ENCODE measurements at regions not wholly inside any gene's neighbourhood (a gene's known extent, or its start where the extent isn't known, plus 50 kb on each side); places are given as distances from the start of the nearest gene placed in this dataset.

GRCh38 chr5:44933686-44934085 lies 124.9 kb downstream of the MRPS30 start:
- TF ChIP-seq ISL1 (CRISPR knock-in tag; IDR thresholded peaks at IDR 0.05) (no peak), CSDC2 (CRISPR knock-in tag; IDR thresholded peaks at IDR 0.05) (no peak), TOX (CRISPR knock-in tag; IDR thresholded peaks at IDR 0.05; ENCODE audit: borderline replicate concordance) (no peak), PATZ1 (CRISPR knock-in tag; IDR thresholded peaks at IDR 0.05; ENCODE audit: borderline replicate concordance) (no peak), CSRNP3 (CRISPR knock-in tag; IDR thresholded peaks at IDR 0.05) (no peak), OSR1 (CRISPR knock-in tag; IDR thresholded peaks at IDR 0.05) (no peak), BACH2 (CRISPR knock-in tag; IDR thresholded peaks at IDR 0.05; ENCODE audit: borderline replicate concordance) (no peak), ZNF565 (CRISPR knock-in tag; conservative IDR thresholded peaks at IDR 0.05; ENCODE audit: low read depth) (no peak), TCF4 (CRISPR knock-in tag; IDR thresholded peaks at IDR 0.05; ENCODE audit: borderline replicate concordance) (no peak), ESRRG (CRISPR knock-in tag; IDR thresholded peaks at IDR 0.05) (no peak), SNAI2 (CRISPR knock-in tag; IDR thresholded peaks at IDR 0.05) (no peak), TSHZ2 (CRISPR knock-in tag; IDR thresholded peaks at IDR 0.05) (no peak)
- ATAC-seq: no peak

- no peak for ATAC-seq
- TF ChIP-seq BACH2 (CRISPR knock-in tag; IDR thresholded peaks at IDR 0.05; ENCODE audit: borderline replicate concordance): no peak
- no peak for TF ChIP-seq RARB (CRISPR knock-in tag; IDR thresholded peaks at IDR 0.05)
- TF ChIP-seq ISL1 (CRISPR knock-in tag; IDR thresholded peaks at IDR 0.05): no peak
- TF ChIP-seq ARNTL (CRISPR knock-in tag; IDR thresholded peaks at IDR 0.05; ENCODE audit: borderline replicate concordance, low read depth): no peak
- no peak for TF ChIP-seq ZFP30 (CRISPR knock-in tag; IDR thresholded peaks at IDR 0.05)
- TF ChIP-seq CSRNP3 (CRISPR knock-in tag; IDR thresholded peaks at IDR 0.05): no peak
- TF ChIP-seq ZNF8 (CRISPR knock-in tag; IDR thresholded peaks at IDR 0.05): no peak
- TF ChIP-seq ZNF565 (CRISPR knock-in tag; conservative IDR thresholded peaks at IDR 0.05; ENCODE audit: low read depth): no peak
- TF ChIP-seq CSDC2 (CRISPR knock-in tag; IDR thresholded peaks at IDR 0.05): no peak
- no peak for TF ChIP-seq POU6F1 (CRISPR knock-in tag; IDR thresholded peaks at IDR 0.05; ENCODE audit: borderline replicate concordance, low read depth)
- no peak for TF ChIP-seq ZFP3 (CRISPR knock-in tag; IDR thresholded peaks at IDR 0.05)
- no peak for TF ChIP-seq OSR1 (CRISPR knock-in tag; IDR thresholded peaks at IDR 0.05)
These were observed 126.5 kb downstream of the MRPS30 start for GRCh38 chr5:44935262-44935661.

- TF ChIP-seq ISL1 (CRISPR knock-in tag; IDR thresholded peaks at IDR 0.05) (no peak), ZNF565 (CRISPR knock-in tag; conservative IDR thresholded peaks at IDR 0.05; ENCODE audit: low read depth) (no peak), ZFP3 (CRISPR knock-in tag; IDR thresholded peaks at IDR 0.05) (no peak), ZC3H10 (CRISPR knock-in tag; IDR thresholded peaks at IDR 0.05) (no peak), ARNTL (CRISPR knock-in tag; IDR thresholded peaks at IDR 0.05; ENCODE audit: borderline replicate concordance, low read depth) (no peak), CSDC2 (CRISPR knock-in tag; IDR thresholded peaks at IDR 0.05) (no peak), ZNF70 (CRISPR knock-in tag; IDR thresholded peaks at IDR 0.05) (no peak), GLIS3 (CRISPR knock-in tag; IDR thresholded peaks at IDR 0.05) (no peak), PPARA (CRISPR knock-in tag; IDR thresholded peaks at IDR 0.05; ENCODE audit: borderline replicate concordance) (no peak), RARB (CRISPR knock-in tag; IDR thresholded peaks at IDR 0.05) (no peak)
- no peak for ATAC-seq
These were observed 127.1 kb downstream of the MRPS30 start for GRCh38 chr5:44935871-44936270.

Data from SK-N-SH treated with all-trans-retinoic acid at 6 μM for 48 hours (cell line).